Upper lobe of right lung (tissue), 1 donor: ENCODE measurements at regions not wholly inside any gene's neighbourhood (a gene's known extent, or its start where the extent isn't known, plus 50 kb on each side); places are given as distances from the start of the nearest gene placed in this dataset.

Experiments
- ATAC-seq: fragments of 200-7000 bp; cut with Tn5 transposase; one replicate; pipeline ENCODE4 v1.9.1; 2020; ENCODE audit warnings: mild to moderate bottlenecking, moderate library complexity
- DNase-seq: peaks from one replicate; pipeline ENCODE4 v3.0.0-alpha.2; 2020
- H3K27ac ChIP-seq: fragments of 200-600 bp; one replicate; pipeline ENCODE4 v1.8.0; 2022
- H3K27me3 ChIP-seq: fragments of 200-600 bp; one replicate; pipeline ENCODE4 v1.8.0; 2022; ENCODE audit warnings: mild to moderate bottlenecking
- H3K36me3 ChIP-seq: fragments of 200-600 bp; one replicate; pipeline ENCODE4 v1.8.0; 2022
- H3K4me1 ChIP-seq: fragments of 200-600 bp; one replicate; pipeline ENCODE4 v1.8.0; 2022
- H3K4me3 ChIP-seq: fragments of 200-600 bp; one replicate; pipeline ENCODE4 v1.8.0; 2022; ENCODE audit warnings: mild to moderate bottlenecking
- H3K9me3 ChIP-seq: fragments of 200-600 bp; one replicate; pipeline ENCODE4 v1.8.0; 2022
- intact Hi-C: fragments of 100-400 bp; cut with DNase I; formaldehyde crosslinking; loops from one replicate; pipeline ENCODE4 v1.11.0; 2022
- TF ChIP-seq, protein P1 (sequence below): fragments of 200-600 bp; IDR thresholded peaks from one replicate; pipeline ENCODE4 v1.8.0; 2022; ENCODE audit warnings: antibody characterized with exemption
- donor health status: DM: no; HTN: yes; CAD: no; lungs with severe emphysema.

DNA sequence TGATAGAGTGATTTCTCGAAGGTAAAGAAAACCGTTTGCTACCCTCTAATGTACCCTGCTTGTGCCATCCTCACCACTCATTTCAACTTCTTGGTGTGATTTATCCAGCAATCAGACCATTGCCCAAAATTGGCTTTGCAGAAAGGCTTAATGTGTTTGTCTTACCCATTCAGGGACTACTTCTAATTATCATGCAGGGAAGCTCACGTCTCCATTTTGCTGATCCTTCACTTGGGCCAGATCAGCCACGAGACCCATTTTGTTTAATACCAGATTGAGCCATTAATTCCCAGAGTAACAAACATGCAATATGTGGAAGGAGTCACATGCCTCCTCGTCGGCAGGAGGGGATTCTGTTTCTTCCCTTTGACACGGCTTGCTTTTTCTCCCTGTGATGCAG is 51.1 kb upstream of the CRY1 start:
- no peak for DNase-seq
- Histone ChIP-seq H3K27me3 (no peaks in the 10 kb centered on the region), H3K4me1 (no peaks in the 10 kb centered on the region), H3K36me3 (no peaks in the 10 kb centered on the region), H3K27ac (no peak overlapping the region), H3K4me3 (no peak overlapping the region), H3K9me3 (no peaks in the 10 kb centered on the region)
- intact Hi-C loops, result no loop called here
- TF ChIP-seq, protein P1, sequence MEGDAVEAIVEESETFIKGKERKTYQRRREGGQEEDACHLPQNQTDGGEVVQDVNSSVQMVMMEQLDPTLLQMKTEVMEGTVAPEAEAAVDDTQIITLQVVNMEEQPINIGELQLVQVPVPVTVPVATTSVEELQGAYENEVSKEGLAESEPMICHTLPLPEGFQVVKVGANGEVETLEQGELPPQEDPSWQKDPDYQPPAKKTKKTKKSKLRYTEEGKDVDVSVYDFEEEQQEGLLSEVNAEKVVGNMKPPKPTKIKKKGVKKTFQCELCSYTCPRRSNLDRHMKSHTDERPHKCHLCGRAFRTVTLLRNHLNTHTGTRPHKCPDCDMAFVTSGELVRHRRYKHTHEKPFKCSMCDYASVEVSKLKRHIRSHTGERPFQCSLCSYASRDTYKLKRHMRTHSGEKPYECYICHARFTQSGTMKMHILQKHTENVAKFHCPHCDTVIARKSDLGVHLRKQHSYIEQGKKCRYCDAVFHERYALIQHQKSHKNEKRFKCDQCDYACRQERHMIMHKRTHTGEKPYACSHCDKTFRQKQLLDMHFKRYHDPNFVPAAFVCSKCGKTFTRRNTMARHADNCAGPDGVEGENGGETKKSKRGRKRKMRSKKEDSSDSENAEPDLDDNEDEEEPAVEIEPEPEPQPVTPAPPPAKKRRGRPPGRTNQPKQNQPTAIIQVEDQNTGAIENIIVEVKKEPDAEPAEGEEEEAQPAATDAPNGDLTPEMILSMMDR, result no peak
- no peak for ATAC-seq

DNA sequence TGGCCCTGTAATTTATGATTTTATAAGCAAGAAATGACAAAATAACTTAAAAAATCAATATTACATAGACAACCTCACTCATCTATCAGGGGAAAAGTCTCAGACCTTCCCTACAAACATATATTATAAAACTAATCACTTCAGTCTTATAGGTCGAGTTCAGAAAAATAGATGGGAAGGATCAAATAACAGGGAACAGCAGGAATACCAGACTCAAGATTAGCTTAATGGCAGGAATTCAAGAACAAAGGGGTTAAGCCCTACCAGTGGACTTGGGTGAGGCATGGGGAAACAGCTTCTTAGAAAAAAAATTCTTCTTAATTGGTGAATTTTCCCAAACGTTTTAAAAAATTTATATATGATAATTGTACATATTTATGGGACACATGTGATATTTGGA is 51.6 kb upstream of the CRY1 start:
- Histone ChIP-seq H3K9me3 (no peaks in the 10 kb centered on the region), H3K4me1 (no peaks in the 10 kb centered on the region), H3K4me3 (no peak overlapping the region), H3K27me3 (no peaks in the 10 kb centered on the region), H3K36me3 (no peaks in the 10 kb centered on the region), H3K27ac (no peak overlapping the region)
- intact Hi-C loops, result no loop called here
- no peak for ATAC-seq
- DNase-seq, result no peak
- TF ChIP-seq, protein P1, result no peak

DNA sequence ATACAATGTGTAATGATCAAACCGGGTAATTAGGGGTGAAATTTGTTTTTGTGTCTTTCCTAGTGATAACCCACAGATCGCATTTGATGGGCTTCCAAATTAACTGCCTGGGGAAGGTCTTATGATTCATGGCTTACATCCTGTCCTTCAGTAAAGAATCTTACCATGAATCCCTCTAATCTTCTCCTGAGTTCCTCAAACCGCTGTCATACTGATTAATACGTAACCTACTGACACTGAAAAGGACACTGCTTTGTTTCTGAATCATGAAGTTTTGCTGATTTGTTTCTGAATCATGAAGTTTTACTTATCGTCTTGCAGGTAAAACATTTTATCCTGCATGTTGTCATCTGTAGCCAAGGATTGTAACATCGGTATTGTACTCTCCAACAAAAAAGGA is 52.0 kb upstream of the CRY1 start:
- no peak for ATAC-seq
- Histone ChIP-seq H3K36me3 (no peaks in the 10 kb centered on the region), H3K27ac (no peak overlapping the region), H3K9me3 (no peaks in the 10 kb centered on the region), H3K4me1 (no peaks in the 10 kb centered on the region), H3K27me3 (no peaks in the 10 kb centered on the region), H3K4me3 (no peak overlapping the region)
- intact Hi-C loops, result no loop called here
- TF ChIP-seq, protein P1, result no peak
- no peak for DNase-seq

DNA sequence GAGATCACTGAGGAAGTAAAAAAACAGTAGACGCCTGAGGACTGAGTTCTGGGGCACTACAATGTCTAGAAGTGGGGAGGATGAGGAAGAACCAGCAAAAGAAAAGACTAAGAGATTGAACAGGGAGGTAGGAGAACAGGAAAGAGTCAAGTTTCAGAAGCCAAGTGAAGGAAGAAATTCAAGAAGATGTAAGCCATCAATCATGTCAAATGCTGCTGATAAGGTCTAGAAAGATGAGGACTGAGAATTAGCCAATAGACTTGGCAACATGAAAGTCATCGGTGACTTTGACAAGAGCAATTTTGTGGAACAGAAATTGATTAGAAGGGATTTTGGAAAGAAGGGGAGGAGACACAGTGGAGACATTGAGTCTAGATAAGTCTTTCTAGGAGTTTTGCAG is 54.8 kb upstream of the CRY1 start:
- H3K27me3 ChIP-seq, result no peaks in the 10 kb centered on the region
- TF ChIP-seq, protein P1, result no peak
- H3K9me3 ChIP-seq, result no peaks in the 10 kb centered on the region
- ATAC-seq (no peak), DNase-seq (no peak)
- no peaks in the 10 kb centered on the region for H3K4me1 ChIP-seq
- H3K36me3 ChIP-seq, result no peaks in the 10 kb centered on the region
- H3K4me3 ChIP-seq, result no peak overlapping the region
- H3K27ac ChIP-seq, result no peak overlapping the region
- intact Hi-C loops, result no loop called here

DNA sequence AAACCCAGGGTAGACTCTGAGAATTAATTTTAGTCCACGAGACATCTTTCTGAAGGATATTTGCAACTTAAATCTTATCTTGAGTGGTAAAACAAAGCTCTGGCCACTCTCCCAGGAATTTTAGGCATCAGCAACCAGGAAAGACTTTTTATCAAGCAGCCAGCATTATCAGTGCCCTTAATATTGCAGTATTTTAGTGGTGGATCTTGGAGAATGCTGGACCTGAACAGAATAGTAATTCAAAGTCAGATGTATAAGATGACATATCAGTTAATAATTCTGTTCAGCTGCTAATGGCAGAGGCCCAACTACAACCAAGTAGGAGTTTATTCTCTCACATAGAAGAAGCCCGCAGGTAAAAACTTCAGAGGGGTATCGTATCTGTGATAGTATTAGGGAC is 59.0 kb upstream of the CRY1 start:
- H3K4me3 ChIP-seq, result no peak overlapping the region
- no peaks in the 10 kb centered on the region for H3K9me3 ChIP-seq
- no peaks in the 10 kb centered on the region for H3K27me3 ChIP-seq
- H3K4me1 ChIP-seq, result no peaks in the 10 kb centered on the region
- intact Hi-C loops, result no loop called here
- DNase-seq (no peak), ATAC-seq (no peak)
- TF ChIP-seq, protein P1, result no peak
- no peaks in the 10 kb centered on the region for H3K36me3 ChIP-seq
- H3K27ac ChIP-seq, result no peak overlapping the region

DNA sequence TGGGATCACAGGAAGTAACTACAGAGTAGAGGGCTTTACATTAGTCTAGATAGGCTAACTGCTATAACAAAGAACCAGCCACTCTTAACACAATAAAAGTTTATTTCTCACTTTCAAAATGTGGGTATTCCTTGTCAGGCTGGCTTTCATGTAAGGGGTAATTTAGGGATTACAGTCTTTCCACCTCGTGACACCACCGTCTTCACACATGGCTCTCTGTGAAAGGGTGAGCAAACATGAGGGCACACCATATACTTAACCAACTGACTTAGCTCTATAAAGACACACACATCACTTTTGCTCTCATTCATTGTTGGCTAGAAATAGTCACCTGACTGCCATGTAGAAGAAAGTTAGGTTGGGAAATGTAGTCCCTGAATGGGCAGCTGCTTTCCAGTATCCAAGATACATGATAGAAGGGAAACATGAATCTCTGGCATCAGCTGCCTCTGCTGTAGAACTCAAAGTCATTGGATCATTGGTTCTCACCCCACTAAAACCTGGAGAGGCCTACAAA is 66.1 kb upstream of the CRY1 start:
- H3K36me3 ChIP-seq, result no peaks in the 10 kb centered on the region
- H3K9me3 ChIP-seq, result no peaks in the 10 kb centered on the region
- TF ChIP-seq, protein P1, result no peak

More for the DNA sequence above, 66.1 kb upstream of the CRY1 start:
- DNase-seq (no peak), ATAC-seq (no peak)
- H3K4me3 ChIP-seq, result no peak overlapping the region
- H3K4me1 ChIP-seq, result no peaks in the 10 kb centered on the region
- no peak overlapping the region for H3K27ac ChIP-seq
- H3K27me3 ChIP-seq, result peaks cover 3% of the 10 kb centered on the region
- intact Hi-C loops, result no loop called here
